ENCODE measurements at regions not wholly inside any gene's neighbourhood (a gene's known extent, or its start where the extent isn't known, plus 50 kb on each side); places are given as distances from the start of the nearest gene placed in this dataset.

GRCh38 chr18:8967573-8967972 lies 134.9 kb upstream of the NDUFV2 start:
- no peak for TF ChIP-seq CTCF (IDR thresholded peaks at IDR 0.05)

GRCh38 chr18:8969639-8970390 lies 132.7 kb upstream of the NDUFV2 start:
- DNase-seq (ENCODE audit: low spot score), result no peak
- no peak for TF ChIP-seq CTCF (IDR thresholded peaks at IDR 0.05)
- no peak for ATAC-seq (ENCODE audit: low FRiP score)

More at GRCh38 chr18:8967573-8967972, 134.9 kb upstream of the NDUFV2 start:
- DNase-seq (ENCODE audit: low spot score) (no peak), ATAC-seq (ENCODE audit: low FRiP score) (no peak)

- DNase-seq (ENCODE audit: low spot score), result no peak
- no peak for ATAC-seq (ENCODE audit: low FRiP score)
- no peak for TF ChIP-seq CTCF (IDR thresholded peaks at IDR 0.05)
Measured at GRCh38 chr18:8970843-8971242, 131.7 kb upstream of the NDUFV2 start.

- DNase-seq (ENCODE audit: low spot score), result no peak
- no peak for ATAC-seq (ENCODE audit: low FRiP score)
- TF ChIP-seq CTCF (IDR thresholded peaks at IDR 0.05), result no peak
Measured at GRCh38 chr18:8972116-8972515, 130.4 kb upstream of the NDUFV2 start.

- DNase-seq (ENCODE audit: low spot score), result no peak
- TF ChIP-seq CTCF (IDR thresholded peaks at IDR 0.05), result no peak
- no peak for ATAC-seq (ENCODE audit: low FRiP score)
Measured at GRCh38 chr18:8974279-8974678, 128.2 kb upstream of the NDUFV2 start.

- ATAC-seq (ENCODE audit: low FRiP score) (no peak), DNase-seq (ENCODE audit: low spot score) (no peak)
- no peak for TF ChIP-seq CTCF (IDR thresholded peaks at IDR 0.05)
Measured at GRCh38 chr18:8974696-8975095, 127.8 kb upstream of the NDUFV2 start.

GRCh38 chr18:8975624-8976023 lies 126.9 kb upstream of the NDUFV2 start:
- TF ChIP-seq CTCF (IDR thresholded peaks at IDR 0.05), result no peak
- no peak for DNase-seq (ENCODE audit: low spot score)
- no peak for ATAC-seq (ENCODE audit: low FRiP score)
